Pons (tissue), 1 donor: ENCODE measurements at regions not wholly inside any gene's neighbourhood (a gene's known extent, or its start where the extent isn't known, plus 50 kb on each side); places are given as distances from the start of the nearest gene placed in this dataset.
"Not testable (repeated sequence)": the region's sequence is repeated elsewhere in the genome, so short reads cannot be mapped to it uniquely, and the experiment has no call there.

Source experiments
- DNase-seq: peaks from one replicate; pipeline ENCODE4 v3.0.0-alpha.2; 2016; ENCODE audit warnings: low spot score

GRCh38 chr2:143850084-143850483 lies 669.8 kb downstream of the ZEB2 start:
- DNase-seq, result no peak

GRCh38 chr2:143847257-143847656 lies 672.7 kb downstream of the ZEB2 start:
- no peak for DNase-seq

- DNase-seq, result no peak
These were observed 674.9 kb downstream of the ZEB2 start for GRCh38 chr2:143844986-143845385.

GRCh38 chr2:143843686-143844085 lies 676.2 kb downstream of the ZEB2 start:
- DNase-seq, result no peak

GRCh38 chr2:143842836-143843235 lies 677.1 kb downstream of the ZEB2 start:
- no peak for DNase-seq

GRCh38 chr2:143841935-143842334 lies 678.0 kb downstream of the ZEB2 start:
- no peak for DNase-seq

GRCh38 chr2:143840601-143841000 lies 679.3 kb downstream of the ZEB2 start:
- DNase-seq, result no peak

GRCh38 chr2:143840194-143840593 lies 679.7 kb downstream of the ZEB2 start:
- no peak for DNase-seq

GRCh38 chr2:143839456-143839855 lies 680.5 kb downstream of the ZEB2 start:
- DNase-seq, result no peak

- not testable (repeated sequence) for DNase-seq
These were observed 682.9 kb downstream of the ZEB2 start for GRCh38 chr2:143837055-143837454.

GRCh38 chr2:143835481-143835880 lies 684.4 kb downstream of the ZEB2 start:
- no peak for DNase-seq

GRCh38 chr2:143833015-143833660 lies 686.8 kb downstream of the ZEB2 start:
- DNase-seq, result no peak

GRCh38 chr2:143830476-143830875 lies 689.4 kb downstream of the ZEB2 start:
- no peak for DNase-seq

GRCh38 chr2:143828763-143829537 lies 691.0 kb downstream of the ZEB2 start:
- no peak for DNase-seq

- no peak for DNase-seq
These were observed 695.1 kb downstream of the ZEB2 start for GRCh38 chr2:143824791-143825190.

- DNase-seq, result no peak
These were observed 694.7 kb downstream of the ARHGAP15 start for GRCh38 chr2:143823876-143824275.

- no peak for DNase-seq
These were observed 694.1 kb downstream of the ARHGAP15 start for GRCh38 chr2:143823296-143823695.

- DNase-seq, result no peak
These were observed 693.5 kb downstream of the ARHGAP15 start for GRCh38 chr2:143822736-143823135.

GRCh38 chr2:143819764-143820163 lies 690.5 kb downstream of the ARHGAP15 start:
- DNase-seq, result no peak

GRCh38 chr2:143819190-143819735 lies 690.0 kb downstream of the ARHGAP15 start:
- no peak for DNase-seq
